ENCODE measurements at regions not wholly inside any gene's neighbourhood (a gene's known extent, or its start where the extent isn't known, plus 50 kb on each side); places are given as distances from the start of the nearest gene placed in this dataset.

DNA sequence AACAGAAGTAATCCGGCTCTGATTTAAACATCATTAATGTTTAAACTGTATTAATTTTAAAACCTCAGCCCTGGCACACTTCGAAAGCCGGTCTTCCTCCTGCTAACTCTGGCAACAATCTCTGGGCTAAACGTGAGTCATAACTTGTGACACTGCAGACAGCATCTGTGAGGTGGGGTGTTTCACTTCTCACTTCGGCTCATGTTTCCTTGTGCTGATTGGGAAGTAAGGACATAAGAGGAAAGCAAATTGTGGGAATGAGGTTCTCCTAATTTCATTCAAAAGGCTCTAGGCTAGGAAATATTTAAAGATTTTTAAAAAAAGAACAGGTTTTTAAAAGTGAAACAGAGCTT lies 139.9 kb upstream of the USP9X start:
- TF ChIP-seq, protein P1, sequence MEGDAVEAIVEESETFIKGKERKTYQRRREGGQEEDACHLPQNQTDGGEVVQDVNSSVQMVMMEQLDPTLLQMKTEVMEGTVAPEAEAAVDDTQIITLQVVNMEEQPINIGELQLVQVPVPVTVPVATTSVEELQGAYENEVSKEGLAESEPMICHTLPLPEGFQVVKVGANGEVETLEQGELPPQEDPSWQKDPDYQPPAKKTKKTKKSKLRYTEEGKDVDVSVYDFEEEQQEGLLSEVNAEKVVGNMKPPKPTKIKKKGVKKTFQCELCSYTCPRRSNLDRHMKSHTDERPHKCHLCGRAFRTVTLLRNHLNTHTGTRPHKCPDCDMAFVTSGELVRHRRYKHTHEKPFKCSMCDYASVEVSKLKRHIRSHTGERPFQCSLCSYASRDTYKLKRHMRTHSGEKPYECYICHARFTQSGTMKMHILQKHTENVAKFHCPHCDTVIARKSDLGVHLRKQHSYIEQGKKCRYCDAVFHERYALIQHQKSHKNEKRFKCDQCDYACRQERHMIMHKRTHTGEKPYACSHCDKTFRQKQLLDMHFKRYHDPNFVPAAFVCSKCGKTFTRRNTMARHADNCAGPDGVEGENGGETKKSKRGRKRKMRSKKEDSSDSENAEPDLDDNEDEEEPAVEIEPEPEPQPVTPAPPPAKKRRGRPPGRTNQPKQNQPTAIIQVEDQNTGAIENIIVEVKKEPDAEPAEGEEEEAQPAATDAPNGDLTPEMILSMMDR (IDR thresholded peaks at IDR 0.05): no peak
- TF ChIP-seq POLR2A (IDR thresholded peaks at IDR 0.05) (no peak), POLR2AphosphoS5 (IDR thresholded peaks at IDR 0.05) (no peak)

Data from breast epithelium (tissue), 3 donors.